GM12864 (cell line): ENCODE measurements at regions not wholly inside any gene's neighbourhood (a gene's known extent, or its start where the extent isn't known, plus 50 kb on each side); places are given as distances from the start of the nearest gene placed in this dataset.

Experiments used
- DNase-seq: peaks from one replicate; pipeline ENCODE4 v3.0.0-alpha.2; 2011; ENCODE audit warnings: low read depth
- H3K4me3 ChIP-seq: 2 replicates; pipeline ENCODE4 v1.5.1; 2011; ENCODE audit warnings: mild to moderate bottlenecking, low read depth, low read length, control low read depth
- CTCF ChIP-seq: IDR thresholded peaks from 2 replicates; pipeline ENCODE4 v1.5.1; 2011; ENCODE audit warnings: low read depth, mild to moderate bottlenecking, moderate library complexity, low read length, control low read depth, inconsistent platforms; ENCODE audit errors: missing control alignments

- no peak for DNase-seq
- TF ChIP-seq CTCF = no peak
- H3K4me3 ChIP-seq = no peak overlapping the region
These were observed 103.2 kb upstream of the SSTR4 start for GRCh38 chr20:22931653-22932608.

GRCh38 chr20:22939181-22939580, 95.9 kb upstream of the SSTR4 start:
- no peak for TF ChIP-seq CTCF
- no peak for DNase-seq
- H3K4me3 ChIP-seq = no peak overlapping the region

- H3K4me3 ChIP-seq = no peak overlapping the region
- TF ChIP-seq CTCF = no peak
- no peak for DNase-seq
These were observed 94.8 kb upstream of the SSTR4 start for GRCh38 chr20:22940350-22940749.

GRCh38 chr20:22941550-22941949, 93.6 kb upstream of the SSTR4 start:
- H3K4me3 ChIP-seq = no peak overlapping the region
- DNase-seq = no peak
- TF ChIP-seq CTCF = no peak

GRCh38 chr20:22942742-22943141, 92.4 kb upstream of the SSTR4 start:
- TF ChIP-seq CTCF = no peak

GRCh38 chr20:22944062-22944461, 91.0 kb upstream of the SSTR4 start:
- H3K4me3 ChIP-seq = no peak overlapping the region
- no peak for TF ChIP-seq CTCF
- no peak for DNase-seq

More at GRCh38 chr20:22942742-22943141, 92.4 kb upstream of the SSTR4 start:
- no peak for DNase-seq
- no peak overlapping the region for H3K4me3 ChIP-seq

- H3K4me3 ChIP-seq = no peak overlapping the region
- no peak for TF ChIP-seq CTCF
These were observed 90.2 kb upstream of the SSTR4 start for GRCh38 chr20:22944936-22945335.

More at GRCh38 chr20:22944936-22945335, 90.2 kb upstream of the SSTR4 start:
- no peak for DNase-seq
